ENCODE measurements at regions not wholly inside any gene's neighbourhood (a gene's known extent, or its start where the extent isn't known, plus 50 kb on each side); places are given as distances from the start of the nearest gene placed in this dataset.
"Not testable (repeated sequence)": the region's sequence is repeated elsewhere in the genome, so short reads cannot be mapped to it uniquely, and the experiment has no call there.

DNA sequence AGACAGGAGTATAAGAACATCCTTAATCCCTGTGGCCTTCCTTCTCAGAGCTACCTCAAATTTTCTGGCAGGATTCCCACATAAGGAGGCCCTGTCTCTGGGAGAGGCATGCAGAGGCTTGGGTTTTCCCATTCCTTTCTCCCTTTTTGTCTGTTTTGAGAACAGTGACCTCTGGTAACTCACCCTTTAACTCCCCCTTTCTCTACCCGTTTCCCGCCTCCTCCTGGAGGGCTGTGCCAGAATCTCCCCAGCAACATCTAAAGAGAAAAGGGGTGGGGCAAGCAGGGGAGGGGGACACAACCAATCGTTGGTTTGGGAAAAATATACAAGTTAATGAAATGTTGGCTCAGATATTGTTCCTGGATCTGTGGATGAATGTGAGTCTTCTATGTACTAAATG lies 303.7 kb upstream of the IRS4 start:
- CTCF ChIA-PET = no interaction called here

DNA sequence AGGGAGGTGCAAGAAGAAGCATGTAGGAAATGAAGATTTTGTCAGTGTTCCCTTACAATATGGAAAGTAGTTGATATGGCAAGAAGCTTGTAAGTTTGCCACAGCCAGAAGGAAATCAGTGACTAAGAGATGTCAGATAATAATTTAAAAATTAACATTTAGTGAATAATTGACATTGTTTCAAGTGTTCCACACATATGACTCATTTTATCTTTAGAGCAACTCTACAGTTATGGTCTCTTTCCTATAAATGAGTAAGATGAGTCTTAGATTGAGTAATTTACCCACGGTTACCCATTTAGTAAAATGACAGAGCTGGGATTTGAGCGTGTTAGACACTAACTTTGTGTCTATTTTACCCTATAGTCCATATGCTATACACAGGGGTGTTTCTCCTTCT lies 300.3 kb upstream of the IRS4 start:
- TF ChIP-seq, protein P1, sequence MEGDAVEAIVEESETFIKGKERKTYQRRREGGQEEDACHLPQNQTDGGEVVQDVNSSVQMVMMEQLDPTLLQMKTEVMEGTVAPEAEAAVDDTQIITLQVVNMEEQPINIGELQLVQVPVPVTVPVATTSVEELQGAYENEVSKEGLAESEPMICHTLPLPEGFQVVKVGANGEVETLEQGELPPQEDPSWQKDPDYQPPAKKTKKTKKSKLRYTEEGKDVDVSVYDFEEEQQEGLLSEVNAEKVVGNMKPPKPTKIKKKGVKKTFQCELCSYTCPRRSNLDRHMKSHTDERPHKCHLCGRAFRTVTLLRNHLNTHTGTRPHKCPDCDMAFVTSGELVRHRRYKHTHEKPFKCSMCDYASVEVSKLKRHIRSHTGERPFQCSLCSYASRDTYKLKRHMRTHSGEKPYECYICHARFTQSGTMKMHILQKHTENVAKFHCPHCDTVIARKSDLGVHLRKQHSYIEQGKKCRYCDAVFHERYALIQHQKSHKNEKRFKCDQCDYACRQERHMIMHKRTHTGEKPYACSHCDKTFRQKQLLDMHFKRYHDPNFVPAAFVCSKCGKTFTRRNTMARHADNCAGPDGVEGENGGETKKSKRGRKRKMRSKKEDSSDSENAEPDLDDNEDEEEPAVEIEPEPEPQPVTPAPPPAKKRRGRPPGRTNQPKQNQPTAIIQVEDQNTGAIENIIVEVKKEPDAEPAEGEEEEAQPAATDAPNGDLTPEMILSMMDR (IDR thresholded peaks at IDR 0.05; ENCODE audit: control extremely low read depth, extremely low read depth, low read depth, missing control alignments) = no peak
- POLR2A ChIA-PET = no interaction called here
- DNase-seq (ENCODE audit: extremely low spot score) = no peak
- CTCF ChIA-PET = no interaction called here

More for the DNA sequence above, 303.7 kb upstream of the IRS4 start:
- POLR2A ChIA-PET = no interaction called here
- TF ChIP-seq, protein P1 (IDR thresholded peaks at IDR 0.05; ENCODE audit: control extremely low read depth, extremely low read depth, low read depth, missing control alignments) = no peak
- no peak for DNase-seq (ENCODE audit: extremely low spot score)

DNA sequence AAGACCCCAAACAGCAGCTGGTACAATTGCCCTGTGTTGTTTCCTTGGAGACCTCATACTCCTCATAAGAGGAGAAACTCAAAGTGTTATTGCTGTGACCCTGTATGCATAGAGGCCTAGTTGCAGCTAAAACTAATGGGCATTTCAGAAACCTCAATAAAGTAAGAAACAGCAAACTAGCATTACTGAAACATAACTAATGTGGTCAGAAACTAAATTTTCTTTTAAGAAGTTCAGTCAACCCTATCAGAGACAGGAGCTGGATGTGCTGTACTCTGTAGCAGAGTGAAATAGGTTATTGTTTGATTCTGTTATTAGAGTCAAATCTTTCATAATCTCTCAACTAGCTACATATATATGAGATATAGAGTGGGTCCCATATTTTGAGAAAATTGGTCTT lies 257.5 kb upstream of the IRS4 start:
- ChIA-PET CTCF (interaction anchor here (1.0 kb wide), 1 partner anchor 55 kb away, joined by 3 read pairs; no protein-coding TSS in a partner anchor), POLR2A (no interaction called here)
- no peak for DNase-seq (ENCODE audit: extremely low spot score)
- TF ChIP-seq, protein P1 (IDR thresholded peaks at IDR 0.05; ENCODE audit: control extremely low read depth, extremely low read depth, low read depth, missing control alignments) = no peak

DNA sequence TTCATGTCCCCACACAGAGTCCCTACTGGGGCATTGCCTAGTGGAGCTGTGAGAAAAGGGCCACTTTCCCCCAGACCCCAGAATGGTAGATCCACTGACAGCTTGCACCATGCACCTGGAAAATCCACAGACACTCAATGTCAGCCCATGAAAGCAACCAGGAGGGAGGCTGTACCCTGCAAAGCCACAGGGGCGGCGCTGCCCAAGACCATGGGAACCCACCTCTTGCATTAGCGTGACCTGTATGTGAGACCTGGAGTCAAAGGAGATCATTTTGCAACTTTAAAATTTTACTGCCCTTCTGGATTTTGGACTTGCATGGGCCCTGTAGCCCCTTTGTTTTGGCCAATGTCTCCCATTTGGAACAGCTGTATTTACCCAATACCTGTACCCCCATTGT lies 236.5 kb upstream of the IRS4 start:
- DNase-seq (ENCODE audit: extremely low spot score); CTCF ChIA-PET; POLR2A ChIA-PET: not testable (repeated sequence)

DNA sequence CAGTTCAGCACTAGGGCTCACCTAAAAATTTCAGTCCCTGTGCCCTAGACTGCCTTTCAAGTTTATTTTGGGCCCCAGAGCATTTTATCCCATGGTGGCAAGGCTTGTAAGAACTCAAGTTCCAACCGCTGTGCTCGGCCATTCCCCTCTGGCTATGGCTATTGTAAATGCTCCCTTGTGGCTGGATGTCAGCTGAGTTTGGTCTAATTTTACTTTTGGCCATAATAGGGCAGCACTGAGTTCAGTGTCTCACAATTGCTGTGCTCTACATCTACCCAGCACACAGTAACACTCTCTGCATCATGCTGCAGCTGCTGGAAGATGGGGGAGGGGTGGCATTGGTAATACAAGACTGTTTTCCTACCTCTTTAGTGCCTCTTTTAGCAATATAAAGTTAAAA lies 210.8 kb upstream of the IRS4 start:
- TF ChIP-seq, protein P1 (IDR thresholded peaks at IDR 0.05; ENCODE audit: control extremely low read depth, extremely low read depth, low read depth, missing control alignments) = no peak
- no peak for DNase-seq (ENCODE audit: extremely low spot score)
- POLR2A ChIA-PET = no interaction called here
- CTCF ChIA-PET = no interaction called here

DNA sequence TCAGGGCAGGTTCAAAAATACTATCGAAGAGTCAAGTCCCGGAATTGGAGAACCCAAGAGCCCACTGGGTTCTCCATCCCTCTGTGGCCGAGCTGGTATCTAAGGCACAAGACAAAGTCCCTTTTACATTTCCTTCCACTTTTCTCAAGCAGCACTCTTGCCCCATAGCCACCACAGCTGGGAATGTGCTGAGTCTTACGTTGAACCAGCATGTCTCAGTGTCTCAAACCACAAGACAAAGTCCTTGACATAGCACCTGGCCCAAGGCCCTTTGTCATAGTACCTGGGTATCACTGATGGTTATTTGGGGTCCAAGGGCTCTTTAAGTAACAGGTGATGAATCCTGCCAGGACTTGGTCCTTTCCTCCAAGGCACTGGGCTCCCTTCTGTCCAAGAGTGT lies 210.2 kb upstream of the IRS4 start:
- ChIA-PET POLR2A (no interaction called here), CTCF (no interaction called here)
- TF ChIP-seq, protein P1 (IDR thresholded peaks at IDR 0.05; ENCODE audit: control extremely low read depth, extremely low read depth, low read depth, missing control alignments) = no peak
- no peak for DNase-seq (ENCODE audit: extremely low spot score)

DNA sequence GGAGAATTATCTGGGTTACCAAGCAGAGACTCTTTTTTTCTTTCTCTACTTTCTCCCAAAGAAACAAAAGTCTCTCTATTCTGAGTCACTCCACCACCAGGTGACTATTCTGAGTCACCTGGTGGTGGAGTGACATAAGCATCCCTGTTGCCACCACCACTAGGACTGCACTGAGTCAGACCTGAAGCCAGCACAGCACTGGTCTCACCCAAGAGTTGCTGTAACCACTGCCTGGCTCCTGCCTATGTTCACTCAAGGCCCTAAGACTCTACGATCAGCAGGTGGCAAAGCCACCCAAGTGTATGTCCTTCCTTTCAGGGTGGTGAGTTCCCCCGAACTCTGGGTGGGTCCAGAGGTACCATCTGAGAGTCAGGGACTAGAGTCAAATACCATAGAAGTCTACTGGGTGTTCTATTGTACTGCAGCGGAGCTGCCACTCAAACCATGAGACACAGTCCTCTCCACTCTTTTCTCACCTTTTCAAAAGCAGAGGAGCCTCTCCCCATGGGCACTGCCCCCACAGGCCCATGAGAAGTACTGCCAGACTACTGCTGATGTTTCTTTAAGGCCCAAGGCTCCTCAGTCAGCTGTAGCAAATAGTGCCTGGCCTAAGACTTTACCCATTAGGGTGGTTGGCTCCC lies 209.6 kb upstream of the IRS4 start:
- CTCF ChIA-PET = no interaction called here
- POLR2A ChIA-PET = no interaction called here
- no peak for DNase-seq (ENCODE audit: extremely low spot score)
- TF ChIP-seq, protein P1 (IDR thresholded peaks at IDR 0.05; ENCODE audit: control extremely low read depth, extremely low read depth, low read depth, missing control alignments) = no peak
